ENCODE measurements at regions not wholly inside any gene's neighbourhood (a gene's known extent, or its start where the extent isn't known, plus 50 kb on each side); places are given as distances from the start of the nearest gene placed in this dataset.

- CTCF ChIA-PET (ENCODE audit: low intra/inter-chr PET ratio): no interaction called here
- no peak overlapping the region for H2AFZ ChIP-seq (ENCODE audit: low read depth, low read length)
- no peak overlapping the region for H3K4me2 ChIP-seq (ENCODE audit: insufficient read depth, low read length)
- POLR2A ChIA-PET: no interaction called here
- H3K4me3 ChIP-seq: no peak overlapping the region
- DNase-seq (ENCODE audit: extremely low read depth in 1 of 4, low spot score in 3 of 4): no peak
- intact Hi-C loops (cut with micrococcal nuclease): no loop called here
- H3K4me1 ChIP-seq (replicated peaks in 1 of 2; ENCODE audit: control insufficient read depth in 2 of 2, insufficient read depth in 2 of 2, low read length in 2 of 2): no peaks in the 10 kb centered on the region
- no peaks in the 10 kb centered on the region for H3K9me1 ChIP-seq (ENCODE audit: control insufficient read depth, insufficient read depth, low read length)
- H4K20me1 ChIP-seq (replicated peaks; ENCODE audit: control insufficient read depth, insufficient read depth, low read length): peaks cover 3% of the 10 kb centered on the region; the same call in 1 of the 2 replicates
- no peak for ATAC-seq
- H3K9me3 ChIP-seq (replicated peaks; ENCODE audit: control insufficient read depth, insufficient read depth, low read depth, low read length): no peaks in the 10 kb centered on the region
- H3K79me2 ChIP-seq (ENCODE audit: control insufficient read depth, insufficient read depth, low read length): no peaks in the 10 kb centered on the region
- 2% methylated on average over 7 of the region's 7 CpGs for WGBS (ENCODE audit: insufficient coverage, low coverage, missing lambda C conversion rate)
- BruUV-seq (replicated peaks): no TSS peak
- in situ Hi-C loops (cut with MboI): no loop called here
- H3K27ac ChIP-seq (ENCODE audit: extremely low read depth, low read depth, low read length): no peak overlapping the region
- no peak overlapping the region for H3K9ac ChIP-seq (ENCODE audit: insufficient read depth in 1 of 2, low read depth in 2 of 2, low read length in 2 of 2)
- H3K27me3 ChIP-seq (ENCODE audit: control insufficient read depth in 2 of 2, insufficient read depth in 2 of 2, low read length in 2 of 2): peaks cover 26 to 48% of the 10 kb centered on the region in 2 experiments
- FAIRE-seq: no peak
- H3K36me3 ChIP-seq (ENCODE audit: control insufficient read depth, insufficient read depth, low read length): no peaks in the 10 kb centered on the region
- TF ChIP-seq ZBTB11 (CRISPR knock-in tag; IDR thresholded peaks at IDR 0.05): no peak
- no peak for TF ChIP-seq NR1H2 (CRISPR knock-in tag; IDR thresholded peaks at IDR 0.05)
- no peak for TF ChIP-seq POLR2H (tag; IDR thresholded peaks at IDR 0.05; ENCODE audit: low read depth)
- no peak for TF ChIP-seq MYNN (IDR thresholded peaks at IDR 0.05)
- no peak for TF ChIP-seq MYNN (CRISPR knock-in tag; IDR thresholded peaks at IDR 0.05)
- TF ChIP-seq RFX1 (IDR thresholded peaks at IDR 0.05): no peak
- no peak for TF ChIP-seq VEZF1 (CRISPR knock-in tag; IDR thresholded peaks at IDR 0.05)
- TF ChIP-seq HNRNPK (IDR thresholded peaks at IDR 0.05; ENCODE audit: low read depth, low read length, poor library complexity, severe bottlenecking): no peak
- no peak for TF ChIP-seq DLX4 (CRISPR knock-in tag; IDR thresholded peaks at IDR 0.05)
Observed at GRCh38 chr9:95609426-95609825, 92.7 kb upstream of the PTCH1 start.

All from K562 (cell line).